Esophagus muscularis mucosa (tissue), 4 donors: ENCODE measurements at regions not wholly inside any gene's neighbourhood (a gene's known extent, or its start where the extent isn't known, plus 50 kb on each side); places are given as distances from the start of the nearest gene placed in this dataset.
"Not testable (repeated sequence)": the region's sequence is repeated elsewhere in the genome, so short reads cannot be mapped to it uniquely, and the experiment has no call there.

Source experiments
- DNase-seq: peaks from one replicate; pipeline ENCODE4 v3.0.0-alpha.2; 2017; ENCODE audit errors: extremely low spot score
- H3K27ac ChIP-seq, 4 donors: fragments of 200-600 bp; sonication (generic); replicated peaks in 1 of 4; 1 replicate in 3 of 4; 2 replicates in 1 of 4; pipeline ENCODE4 v1.5.1; 2016 to 2019; ENCODE audit warnings: mild to moderate bottlenecking in 1 of 4
- H3K27me3 ChIP-seq, 4 donors: fragments of 200-600 bp; sonication (generic); one replicate each; pipeline versions ENCODE4 v1.5.1 to v1.6.0; 2016 to 2019
- H3K36me3 ChIP-seq, 4 donors: fragments of 200-600 bp; sonication (generic); one replicate each; pipeline ENCODE4 v1.5.1; 2016 to 2019
- H3K4me1 ChIP-seq, 4 donors: fragments of 200-600 bp; sonication (generic); one replicate each; pipeline ENCODE4 v1.5.1; 2016 to 2019
- H3K4me3 ChIP-seq, 4 donors: fragments of 200-600 bp; sonication (generic); 1 replicate in 2 of 4; 2 replicates in 2 of 4; pipeline ENCODE4 v1.5.1; 2016 to 2019; ENCODE audit warnings: mild to moderate bottlenecking in 4 of 4, moderate library complexity in 1 of 4
- H3K9me3 ChIP-seq, 4 donors: fragments of 200-600 bp; sonication (generic); 1 replicate in 3 of 4; 2 replicates in 1 of 4; pipeline ENCODE4 v1.5.1; 2016 to 2019
- EP300 ChIP-seq: sonication (generic); formaldehyde crosslinking; IDR thresholded peaks from one replicate; pipeline ENCODE4 v1.6.1; 2017; ENCODE audit warnings: antibody characterized with exemption
- POLR2A ChIP-seq: fragments of 450-650 bp; IDR thresholded peaks from one replicate; pipeline ENCODE4 v1.6.1; 2017; ENCODE audit warnings: antibody characterized with exemption, moderate library complexity, mild to moderate bottlenecking, low read depth
- POLR2AphosphoS5 ChIP-seq, 2 donors: sonication (generic); formaldehyde crosslinking; IDR thresholded peaks; one replicate each; pipeline ENCODE4 v1.6.1; 2017; ENCODE audit warnings: antibody characterized with exemption in 2 of 2
- WGBS: methylation state at CpG from one replicate; pipeline ENCODE4 v1.1.5; 2018; 5-methylcytosine and 5-hydroxymethylcytosine counted together
- intact Hi-C: fragments of 100-400 bp; cut with DNase I; formaldehyde crosslinking; loops from one replicate; pipeline ENCODE4 v1.15.1; 2023
- TF ChIP-seq, protein P1 (sequence below), 3 experiments: fragments of 200-600 bp in 2 of 3; fragments of 450-650 bp in 1 of 3; sonication (generic) in 2 of 3; IDR thresholded peaks; one replicate each; pipeline ENCODE4 v1.5.1; 2017 to 2019; ENCODE audit warnings: antibody characterized with exemption in 3 of 3, mild to moderate bottlenecking in 2 of 3, moderate library complexity in 1 of 3

DNA sequence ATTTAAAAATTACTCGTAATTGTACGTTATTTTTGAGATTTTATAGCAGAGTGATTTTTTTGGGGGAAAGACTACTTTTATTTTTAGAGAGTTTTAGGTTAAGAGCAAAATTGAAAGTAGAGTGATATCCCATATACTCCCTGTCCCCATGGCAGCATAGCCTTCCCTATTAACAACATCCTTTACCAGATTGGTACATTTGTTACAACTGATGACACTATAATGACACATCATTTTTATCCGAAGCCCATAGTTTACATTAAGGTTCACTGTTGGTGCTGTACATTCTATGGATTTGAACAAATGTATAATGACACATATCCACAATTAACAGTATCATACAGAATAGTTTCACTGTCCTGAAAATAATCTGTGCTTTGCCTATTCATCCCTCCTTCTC lies 1126.4 kb upstream of the CITED2 start:
- TF ChIP-seq EP300 (no peak), POLR2AphosphoS5 (IDR thresholded peaks at IDR 0.05) (no peak), POLR2A (no peak)
- TF ChIP-seq, protein P1, sequence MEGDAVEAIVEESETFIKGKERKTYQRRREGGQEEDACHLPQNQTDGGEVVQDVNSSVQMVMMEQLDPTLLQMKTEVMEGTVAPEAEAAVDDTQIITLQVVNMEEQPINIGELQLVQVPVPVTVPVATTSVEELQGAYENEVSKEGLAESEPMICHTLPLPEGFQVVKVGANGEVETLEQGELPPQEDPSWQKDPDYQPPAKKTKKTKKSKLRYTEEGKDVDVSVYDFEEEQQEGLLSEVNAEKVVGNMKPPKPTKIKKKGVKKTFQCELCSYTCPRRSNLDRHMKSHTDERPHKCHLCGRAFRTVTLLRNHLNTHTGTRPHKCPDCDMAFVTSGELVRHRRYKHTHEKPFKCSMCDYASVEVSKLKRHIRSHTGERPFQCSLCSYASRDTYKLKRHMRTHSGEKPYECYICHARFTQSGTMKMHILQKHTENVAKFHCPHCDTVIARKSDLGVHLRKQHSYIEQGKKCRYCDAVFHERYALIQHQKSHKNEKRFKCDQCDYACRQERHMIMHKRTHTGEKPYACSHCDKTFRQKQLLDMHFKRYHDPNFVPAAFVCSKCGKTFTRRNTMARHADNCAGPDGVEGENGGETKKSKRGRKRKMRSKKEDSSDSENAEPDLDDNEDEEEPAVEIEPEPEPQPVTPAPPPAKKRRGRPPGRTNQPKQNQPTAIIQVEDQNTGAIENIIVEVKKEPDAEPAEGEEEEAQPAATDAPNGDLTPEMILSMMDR (IDR thresholded peaks at IDR 0.05): no peak
- H3K27me3 ChIP-seq: no peaks in the 10 kb centered on the region
- H3K4me3 ChIP-seq: no peak overlapping the region
- H3K4me1 ChIP-seq: peaks cover 0 to 5% (median 0%) of the 10 kb centered on the region in 4 donors
- no peaks in the 10 kb centered on the region for H3K9me3 ChIP-seq
- 96% methylated on average over 3 of the region's 3 CpGs for WGBS
- no peak overlapping the region for H3K27ac ChIP-seq
- intact Hi-C loops: no loop called here
- DNase-seq: no peak
- no peaks in the 10 kb centered on the region for H3K36me3 ChIP-seq

DNA sequence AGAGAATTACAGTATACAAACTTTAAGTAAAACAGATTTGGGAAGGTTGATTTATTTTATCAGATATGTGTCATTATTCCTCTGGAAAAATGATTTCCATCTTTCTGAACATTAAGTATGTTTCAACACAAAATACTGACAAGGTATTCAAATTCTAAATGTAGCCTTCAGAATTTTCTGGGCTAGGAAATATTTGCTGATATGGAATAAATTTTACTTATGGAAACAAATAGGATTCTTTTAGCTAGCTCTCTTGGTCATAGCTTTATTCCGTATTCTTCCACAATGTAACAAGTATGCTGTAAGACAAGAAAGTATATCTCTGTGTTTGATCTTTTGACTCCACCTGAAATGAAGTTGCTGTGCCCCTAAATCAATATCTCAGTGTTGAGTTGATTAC lies 1125.2 kb upstream of the CITED2 start:
- WGBS: 100% methylated on average over 1 of the region's 1 CpG
- no peaks in the 10 kb centered on the region for H3K9me3 ChIP-seq
- peaks cover 0 to 2% (median 0%) of the 10 kb centered on the region in 4 donors for H3K4me1 ChIP-seq
- intact Hi-C loops: no loop called here
- TF ChIP-seq, protein P1 (IDR thresholded peaks at IDR 0.05): no peak
- no peaks in the 10 kb centered on the region for H3K27me3 ChIP-seq
- DNase-seq: no peak
- H3K36me3 ChIP-seq: no peaks in the 10 kb centered on the region
- no peak overlapping the region for H3K27ac ChIP-seq
- H3K4me3 ChIP-seq: no peak overlapping the region

DNA sequence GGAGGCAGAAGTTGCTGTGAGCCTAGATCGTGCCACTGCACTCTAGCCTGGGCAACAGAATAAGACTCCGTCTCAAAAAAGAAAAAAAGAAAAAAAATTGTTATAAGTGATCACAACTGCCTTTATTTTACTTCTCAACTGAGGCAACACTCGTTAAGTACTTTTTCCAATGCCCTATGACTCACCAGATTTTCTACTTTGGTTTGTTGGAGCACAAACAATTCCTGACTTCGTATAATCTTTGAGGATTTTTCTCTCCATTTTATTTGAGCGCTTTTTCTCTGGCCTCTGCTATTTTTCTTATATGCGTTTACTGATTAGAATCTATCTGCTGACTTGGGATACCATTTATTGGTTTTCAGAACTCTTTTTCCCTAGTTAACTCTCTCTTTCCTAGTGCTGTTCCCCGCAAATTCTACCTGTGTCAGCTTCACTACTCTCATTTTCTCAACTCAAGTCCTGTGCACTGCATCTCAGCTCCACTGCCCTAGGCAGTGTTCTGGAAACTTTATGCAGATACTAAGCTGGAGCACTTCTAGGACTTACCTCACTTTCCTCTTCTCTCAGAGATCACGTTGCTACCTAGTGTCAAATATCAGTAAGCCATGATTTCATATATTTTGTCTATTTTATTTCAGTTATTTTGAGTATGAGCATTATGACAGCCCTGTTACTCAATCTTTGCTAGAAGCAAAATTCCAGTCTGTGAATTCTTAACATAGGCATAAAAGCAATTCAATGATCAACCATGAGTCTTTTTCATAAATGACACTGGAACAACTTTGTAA lies 1120.1 kb upstream of the CITED2 start:
- Histone ChIP-seq H3K27me3 (no peaks in the 10 kb centered on the region), H3K36me3 (no peaks in the 10 kb centered on the region), H3K4me3 (no peak overlapping the region), H3K9me3 (peaks cover 0 to 4% (median 0%) of the 10 kb centered on the region in 4 donors), H3K4me1 (no peaks in the 10 kb centered on the region), H3K27ac (no peak overlapping the region)
- TF ChIP-seq EP300 (no peak), POLR2A (no peak), POLR2AphosphoS5 (IDR thresholded peaks at IDR 0.05) (no peak)
- TF ChIP-seq, protein P1 (IDR thresholded peaks at IDR 0.05): no peak
- intact Hi-C loops: no loop called here
- DNase-seq: no peak
- 90% methylated on average over 8 of the region's 8 CpGs for WGBS

DNA sequence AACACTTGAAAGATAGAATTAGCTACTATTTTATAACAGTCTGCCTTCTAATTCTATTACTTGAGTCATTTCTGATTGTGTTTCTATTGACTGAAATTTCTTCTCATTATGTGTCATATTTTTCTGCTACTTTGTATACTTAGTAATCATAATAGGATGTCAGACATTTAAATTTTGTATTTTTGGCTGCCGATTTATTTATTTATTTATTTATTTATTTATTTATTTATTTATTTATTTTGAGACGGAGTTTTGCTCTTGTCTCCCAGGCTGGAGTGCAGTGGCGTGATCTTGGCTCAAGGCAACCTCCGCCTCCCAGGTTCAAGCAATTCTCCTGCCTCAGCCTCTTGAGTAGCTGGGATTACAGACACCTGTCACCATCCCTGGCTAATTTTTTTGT lies 1119.0 kb upstream of the CITED2 start:
- H3K27me3 ChIP-seq, DNase-seq, H3K4me3 ChIP-seq, intact Hi-C loops, H3K27ac ChIP-seq, H3K36me3 ChIP-seq, H3K4me1 ChIP-seq, H3K9me3 ChIP-seq: not testable (repeated sequence)
- 91% methylated on average over 4 of the region's 4 CpGs for WGBS

DNA sequence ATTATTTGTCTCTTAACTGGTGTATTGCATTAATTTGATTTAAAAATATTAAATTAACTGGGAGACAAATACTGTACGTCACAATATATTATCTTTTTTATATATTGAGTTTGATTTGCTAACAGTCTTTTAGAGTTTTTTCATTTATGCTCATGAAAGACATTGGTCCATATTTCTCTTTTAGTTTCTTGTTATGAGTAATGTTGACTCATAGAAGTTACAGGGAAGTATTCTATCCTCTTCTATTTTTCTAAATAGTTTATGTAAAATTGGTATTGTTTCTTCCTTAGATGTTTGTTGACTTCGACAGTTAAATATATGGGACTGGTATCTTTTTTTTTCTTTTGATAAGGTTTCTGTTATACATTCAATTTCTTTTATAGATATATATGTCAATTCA lies 1115.6 kb upstream of the CITED2 start:
- Histone ChIP-seq H3K27ac (no peak overlapping the region), H3K4me3 (no peak overlapping the region), H3K9me3 (peaks cover 0 to 8% (median 2%) of the 10 kb centered on the region in 4 donors), H3K36me3 (no peaks in the 10 kb centered on the region), H3K4me1 (peaks cover 4 to 18% (median 14%) of the 10 kb centered on the region in 4 donors), H3K27me3 (no peaks in the 10 kb centered on the region)
- intact Hi-C loops: no loop called here
- WGBS: 93% methylated on average over 2 of the region's 2 CpGs
- no peak for DNase-seq
- TF ChIP-seq EP300 (no peak), POLR2A (no peak), POLR2AphosphoS5 (IDR thresholded peaks at IDR 0.05) (no peak)
- TF ChIP-seq, protein P1 (IDR thresholded peaks at IDR 0.05): no peak
